ENCODE measurements at regions not wholly inside any gene's neighbourhood (a gene's known extent, or its start where the extent isn't known, plus 50 kb on each side); places are given as distances from the start of the nearest gene placed in this dataset.

GRCh38 chr14:100654025-100654813 is 67.0 kb upstream of the BEGAIN start:
- no peaks in the 10 kb centered on the region for H3K27me3 ChIP-seq (ENCODE audit: insufficient read depth, poor library complexity, severe bottlenecking)
- DNase-seq (ENCODE audit: low spot score) (no peak), ATAC-seq (ENCODE audit: low read depth) (peak; percentile 20; the same call in 2 of the 3 replicates)
- no peaks in the 10 kb centered on the region for H3K9me3 ChIP-seq (ENCODE audit: severe bottlenecking)
- no peak for TF ChIP-seq CTCF (IDR thresholded peaks at IDR 0.05; ENCODE audit: poor library complexity, severe bottlenecking)
- H3K4me1 ChIP-seq (ENCODE audit: insufficient read depth, poor library complexity, severe bottlenecking) = no peaks in the 10 kb centered on the region
- no peak overlapping the region for H3K27ac ChIP-seq (ENCODE audit: poor library complexity, severe bottlenecking)
- H3K4me3 ChIP-seq (ENCODE audit: severe bottlenecking) = no peak overlapping the region
- no peaks in the 10 kb centered on the region for H3K36me3 ChIP-seq (ENCODE audit: low read depth)

GRCh38 chr14:100654814-100655740 is 67.9 kb upstream of the BEGAIN start:
- Histone ChIP-seq H3K27ac (ENCODE audit: poor library complexity, severe bottlenecking) (no peak overlapping the region), H3K4me1 (ENCODE audit: insufficient read depth, poor library complexity, severe bottlenecking) (no peaks in the 10 kb centered on the region), H3K4me3 (ENCODE audit: severe bottlenecking) (no peak overlapping the region), H3K9me3 (ENCODE audit: severe bottlenecking) (no peaks in the 10 kb centered on the region), H3K36me3 (ENCODE audit: low read depth) (no peaks in the 10 kb centered on the region), H3K27me3 (ENCODE audit: insufficient read depth, poor library complexity, severe bottlenecking) (no peaks in the 10 kb centered on the region)
- DNase-seq (ENCODE audit: low spot score) (no peak), ATAC-seq (ENCODE audit: low read depth) (peak; percentile 71)
- peak; percentile 93 for TF ChIP-seq CTCF (IDR thresholded peaks at IDR 0.05; ENCODE audit: poor library complexity, severe bottlenecking)

- no peak overlapping the region for H3K27ac ChIP-seq (ENCODE audit: poor library complexity, severe bottlenecking)
- DNase-seq (ENCODE audit: low spot score) (no peak), ATAC-seq (ENCODE audit: low read depth) (no peak)
- no peak for TF ChIP-seq CTCF (IDR thresholded peaks at IDR 0.05; ENCODE audit: poor library complexity, severe bottlenecking)
- no peaks in the 10 kb centered on the region for H3K4me1 ChIP-seq (ENCODE audit: insufficient read depth, poor library complexity, severe bottlenecking)
- no peak overlapping the region for H3K4me3 ChIP-seq (ENCODE audit: severe bottlenecking)
- no peaks in the 10 kb centered on the region for H3K36me3 ChIP-seq (ENCODE audit: low read depth)
- no peaks in the 10 kb centered on the region for H3K27me3 ChIP-seq (ENCODE audit: insufficient read depth, poor library complexity, severe bottlenecking)
- H3K9me3 ChIP-seq (ENCODE audit: severe bottlenecking) = no peaks in the 10 kb centered on the region
Observed at GRCh38 chr14:100655741-100656085, 68.5 kb upstream of the BEGAIN start.

GRCh38 chr14:100656996-100657395 is 69.7 kb upstream of the DLK1 start:
- Histone ChIP-seq H3K36me3 (ENCODE audit: low read depth) (no peaks in the 10 kb centered on the region), H3K9me3 (ENCODE audit: severe bottlenecking) (no peaks in the 10 kb centered on the region), H3K4me1 (ENCODE audit: insufficient read depth, poor library complexity, severe bottlenecking) (no peaks in the 10 kb centered on the region), H3K27ac (ENCODE audit: poor library complexity, severe bottlenecking) (no peak overlapping the region), H3K27me3 (ENCODE audit: insufficient read depth, poor library complexity, severe bottlenecking) (no peaks in the 10 kb centered on the region), H3K4me3 (ENCODE audit: severe bottlenecking) (no peak overlapping the region)
- DNase-seq (ENCODE audit: low spot score) = no peak
- no peak for TF ChIP-seq CTCF (IDR thresholded peaks at IDR 0.05; ENCODE audit: poor library complexity, severe bottlenecking)
- no peak for ATAC-seq (ENCODE audit: low read depth)
